H1 (cell line): ENCODE measurements at regions not wholly inside any gene's neighbourhood (a gene's known extent, or its start where the extent isn't known, plus 50 kb on each side); places are given as distances from the start of the nearest gene placed in this dataset.

Source experiments
- CTCF ChIA-PET: fragments of 300-600 bp; sonication (Branson Sonifier 250); formaldehyde crosslinking; loops from one replicate; lab custom pipeline; 2021; ENCODE audit not compliant: partially characterized antibody; lab: Charles Lee
- POLR2A ChIA-PET: fragments of 300-600 bp; sonication (Branson Sonifier 250); formaldehyde crosslinking; loops from one replicate; lab custom pipeline; 2021; ENCODE audit warnings: inconsistent platforms; ENCODE audit not compliant: partially characterized antibody; lab: Charles Lee
- DNase-seq, 2 experiments: peaks; one replicate each; pipeline versions ENCODE4 v3.0.0 to v3.0.0-alpha.2; 2010 to 2022; ENCODE audit warnings: low spot score in 2 of 2, low read depth in 1 of 2, mixed read lengths in 1 of 2
- FAIRE-seq: peaks from 2 replicates; lab custom pipeline; 2011; peaks lifted over from hg19 to GRCh38; lab: Jason Lieb, UNC
- H2AFZ ChIP-seq: 2 replicates; pipeline ENCODE4 v1.8.1; 2012; ENCODE audit warnings: low read length, inconsistent platforms
- H2AK5ac ChIP-seq: 2 replicates; pipeline ENCODE4 v1.6.1; 2013; ENCODE audit warnings: low read depth, low read length
- H2BK120ac ChIP-seq: replicated peaks from 2 replicates; pipeline ENCODE3; 2013; ENCODE audit warnings: low read depth, low read length, inconsistent platforms
- H2BK12ac ChIP-seq: 2 replicates; pipeline ENCODE4 v1.6.1; 2013; ENCODE audit warnings: low read depth, low read length
- H2BK15ac ChIP-seq: 2 replicates; pipeline ENCODE4 v1.6.1; 2013; ENCODE audit warnings: low read length
- H2BK20ac ChIP-seq: 2 replicates; pipeline ENCODE4 v1.6.1; 2013; ENCODE audit warnings: low read length
- H2BK5ac ChIP-seq: 2 replicates; pipeline ENCODE4 v1.6.1; 2013; ENCODE audit warnings: low read depth, low read length
- H3K14ac ChIP-seq: 2 replicates; pipeline ENCODE4 v1.6.1; 2013; ENCODE audit warnings: inconsistent platforms; ENCODE audit not compliant: insufficient read length
- H3K18ac ChIP-seq: 2 replicates; pipeline ENCODE4 v1.6.1; 2013; ENCODE audit warnings: low read length; ENCODE audit errors: extremely low read depth
- H3K23ac ChIP-seq: 2 replicates; pipeline ENCODE4 v1.6.1; 2013; ENCODE audit warnings: inconsistent platforms; ENCODE audit not compliant: insufficient read length
- H3K23me2 ChIP-seq: 2 replicates; pipeline ENCODE4 v1.6.1; 2013; ENCODE audit warnings: low read depth, low read length
- H3K27ac ChIP-seq: 2 replicates; pipeline ENCODE4 v1.6.1; 2011; ENCODE audit warnings: low read depth, low read length, inconsistent platforms
- H3K27me3 ChIP-seq, 4 experiments: replicated peaks in 1 of 4; 1 replicate in 1 of 4; 2 replicates in 3 of 4; pipeline versions ENCODE4 v1.6.1 to v1.8.1; 2011 to 2013; ENCODE audit warnings: low read length in 3 of 4, mild to moderate bottlenecking in 3 of 4, inconsistent platforms in 2 of 4, mixed read lengths in 2 of 4, moderate library complexity in 1 of 4; ENCODE audit not compliant: control insufficient read depth in 3 of 4, insufficient read depth in 3 of 4; ENCODE audit errors: extremely low read depth in 1 of 4
- H3K36me3 ChIP-seq, 4 experiments: 2 replicates each; pipeline versions ENCODE4 v1.6.1 to v1.8.1; 2011 to 2013; ENCODE audit warnings: mild to moderate bottlenecking in 4 of 4, low read length in 3 of 4, moderate library complexity in 2 of 4, control low read depth in 1 of 4, inconsistent platforms in 1 of 4; ENCODE audit not compliant: insufficient read depth in 4 of 4, control insufficient read depth in 2 of 4
- H3K4ac ChIP-seq: replicated peaks from 2 replicates; pipeline ENCODE3; 2013; ENCODE audit warnings: low read length, low read depth, mixed read lengths, inconsistent platforms; ENCODE audit not compliant: insufficient read length
- H3K4me1 ChIP-seq, 4 experiments: replicated peaks in 1 of 4; 1 replicate in 1 of 4; 2 replicates in 3 of 4; pipeline versions ENCODE4 v1.6.1 to v1.8.1; 2011 to 2013; ENCODE audit warnings: low read length in 3 of 4, inconsistent platforms in 2 of 4, mixed read lengths in 1 of 4; ENCODE audit not compliant: insufficient read depth in 4 of 4, control insufficient read depth in 3 of 4
- H3K4me2 ChIP-seq, 2 experiments: 2 replicates each; pipeline versions ENCODE4 v1.6.1 to v1.8.1; 2011 to 2013; ENCODE audit warnings: low read depth in 2 of 2, low read length in 2 of 2, control low read depth in 1 of 2, inconsistent platforms in 1 of 2, mild to moderate bottlenecking in 1 of 2; ENCODE audit not compliant: insufficient read depth in 1 of 2
- H3K4me3 ChIP-seq, 4 experiments: fragments of 200-600, 300-600 bp in 1 of 4; sonication (generic), shearing (Covaris generic), sonication (Bioruptor Twin) in 1 of 4; 2 replicates each; pipeline versions ENCODE4 v1.5.1 to v1.8.1; 2011 to 2016; ENCODE audit warnings: low read length in 4 of 4, low read depth in 3 of 4, control low read depth in 2 of 4, inconsistent platforms in 2 of 4, mild to moderate bottlenecking in 2 of 4, mixed read lengths in 1 of 4, moderate library complexity in 1 of 4; ENCODE audit not compliant: insufficient read depth in 2 of 4; ENCODE audit errors: extremely low read depth in 1 of 4
- H3K56ac ChIP-seq: replicated peaks from 2 replicates; pipeline ENCODE3; 2013; ENCODE audit warnings: low read depth, mild to moderate bottlenecking, mixed read lengths, low read length, inconsistent platforms; ENCODE audit not compliant: insufficient read length
- H3K79me1 ChIP-seq: 2 replicates; pipeline ENCODE4 v1.6.1; 2013; ENCODE audit warnings: low read depth, low read length, control low read depth
- H3K79me2 ChIP-seq, 2 experiments: 2 replicates each; pipeline versions ENCODE4 v1.6.1 to v1.8.1; 2012 to 2013; ENCODE audit warnings: low read length in 2 of 2, mild to moderate bottlenecking in 2 of 2, inconsistent platforms in 1 of 2; ENCODE audit not compliant: insufficient read depth in 2 of 2, control insufficient read depth in 1 of 2
- H3K9ac ChIP-seq, 4 experiments: replicated peaks in 1 of 4; 1 replicate in 1 of 4; 2 replicates in 3 of 4; pipeline versions ENCODE4 v1.6.1 to v1.8.1; 2011 to 2013; ENCODE audit warnings: low read depth in 3 of 4, low read length in 3 of 4, control low read depth in 2 of 4, mild to moderate bottlenecking in 2 of 4, moderate library complexity in 2 of 4, inconsistent platforms in 1 of 4; ENCODE audit errors: extremely low read depth in 1 of 4
- H3K9me3 ChIP-seq, 2 experiments: 2 replicates each; pipeline versions ENCODE4 v1.6.1 to v1.8.1; 2012 to 2013; ENCODE audit warnings: mild to moderate bottlenecking in 2 of 2, moderate library complexity in 2 of 2, control low read depth in 1 of 2, inconsistent platforms in 1 of 2, low read depth in 1 of 2, low read length in 1 of 2, mixed read lengths in 1 of 2; ENCODE audit not compliant: insufficient read depth in 2 of 2
- H4K20me1 ChIP-seq, 2 experiments: replicated peaks in 1 of 2; 2 replicates each; pipeline versions ENCODE3 to v1.8.1; 2011 to 2013; ENCODE audit warnings: inconsistent platforms in 2 of 2, low read length in 2 of 2, mild to moderate bottlenecking in 1 of 2; ENCODE audit not compliant: insufficient read depth in 2 of 2, control insufficient read depth in 1 of 2
- H4K5ac ChIP-seq: 2 replicates; pipeline ENCODE4 v1.6.1; 2013; ENCODE audit warnings: low read length, low read depth, mixed read lengths, inconsistent platforms; ENCODE audit not compliant: insufficient read length
- H4K8ac ChIP-seq: 2 replicates; pipeline ENCODE4 v1.8.0; 2013; ENCODE audit warnings: mild to moderate bottlenecking, moderate library complexity, low read length, inconsistent platforms; ENCODE audit not compliant: insufficient read depth; ENCODE audit errors: extremely low read depth
- H4K91ac ChIP-seq: replicated peaks from 2 replicates; pipeline ENCODE3; 2013; ENCODE audit warnings: low read length, mixed read lengths, inconsistent platforms; ENCODE audit not compliant: insufficient read length
- HDAC2 ChIP-seq, 2 experiments: fragments of 300-600 bp in 1 of 2; sonication (generic) in 1 of 2; IDR thresholded peaks; 2 replicates each; pipeline ENCODE4 v1.6.1; 2011 to 2012; ENCODE audit warnings: low read depth in 2 of 2, low read length in 2 of 2, mild to moderate bottlenecking in 2 of 2, moderate library complexity in 2 of 2, borderline replicate concordance in 1 of 2, inconsistent platforms in 1 of 2
- KDM5A ChIP-seq: fragments of 200-600 bp; IDR thresholded peaks from 2 replicates; pipeline ENCODE4 v1.7.1; 2012; ENCODE audit warnings: mild to moderate bottlenecking, low read length, inconsistent platforms, mixed read lengths
- SIX5 ChIP-seq: IDR thresholded peaks from 2 replicates; pipeline ENCODE4 v1.6.1; 2011; ENCODE audit warnings: mild to moderate bottlenecking, low read depth, low read length

GRCh38 chr1:29651246-29651645 lies 414.9 kb downstream of the PTPRU start:
- Histone ChIP-seq H3K4me2 (no peak overlapping the region), H4K91ac (no peak overlapping the region), H4K8ac (no peak overlapping the region), H3K4ac (no peak overlapping the region), H3K79me1 (no peaks in the 10 kb centered on the region), H2AK5ac (no peak overlapping the region), H3K36me3 (no peaks in the 10 kb centered on the region), H2AFZ (no peak overlapping the region), H3K4me1 (peaks cover 0 to 5% (median under 1%) of the 10 kb centered on the region in 4 experiments; a peak in 3 of 7 replicates), H2BK5ac (no peak overlapping the region)
- DNase-seq: peak in 1 of 2 experiments; percentile 14
- CTCF ChIA-PET: no interaction called here
- TF ChIP-seq HDAC2 (IDR thresholded peaks at IDR 0.05; ENCODE audit: borderline replicate concordance in 1 of 2, low read depth in 2 of 2, low read length in 2 of 2) (no peak), SIX5 (no peak), KDM5A (no peak)
- TF ChIP-seq, all 59 proteins: peak for 0
- H3K56ac ChIP-seq: no peak overlapping the region
- no peak overlapping the region for H3K14ac ChIP-seq
- FAIRE-seq: no peak
- H3K79me2 ChIP-seq: no peaks in the 10 kb centered on the region
- H4K20me1 ChIP-seq: no peaks in the 10 kb centered on the region
- no peaks in the 10 kb centered on the region for H3K9me3 ChIP-seq
- POLR2A ChIA-PET: no interaction called here
- H3K23ac ChIP-seq: no peak overlapping the region
- no peaks in the 10 kb centered on the region for H3K27me3 ChIP-seq
- H4K5ac ChIP-seq: no peak overlapping the region
- no peak overlapping the region; a peak in 1 of 7 replicates for H3K9ac ChIP-seq
- H3K4me3 ChIP-seq: no peak overlapping the region
- no peak overlapping the region for H3K27ac ChIP-seq
- no peak overlapping the region for H2BK15ac ChIP-seq
- H2BK20ac ChIP-seq: no peak overlapping the region
- H2BK12ac ChIP-seq: no peak overlapping the region
- H2BK120ac ChIP-seq: no peak overlapping the region
- H3K18ac ChIP-seq: no peak overlapping the region
- H3K23me2 ChIP-seq: no peaks in the 10 kb centered on the region
